ENCODE measurements at regions not wholly inside any gene's neighbourhood (a gene's known extent, or its start where the extent isn't known, plus 50 kb on each side); places are given as distances from the start of the nearest gene placed in this dataset.

DNA sequence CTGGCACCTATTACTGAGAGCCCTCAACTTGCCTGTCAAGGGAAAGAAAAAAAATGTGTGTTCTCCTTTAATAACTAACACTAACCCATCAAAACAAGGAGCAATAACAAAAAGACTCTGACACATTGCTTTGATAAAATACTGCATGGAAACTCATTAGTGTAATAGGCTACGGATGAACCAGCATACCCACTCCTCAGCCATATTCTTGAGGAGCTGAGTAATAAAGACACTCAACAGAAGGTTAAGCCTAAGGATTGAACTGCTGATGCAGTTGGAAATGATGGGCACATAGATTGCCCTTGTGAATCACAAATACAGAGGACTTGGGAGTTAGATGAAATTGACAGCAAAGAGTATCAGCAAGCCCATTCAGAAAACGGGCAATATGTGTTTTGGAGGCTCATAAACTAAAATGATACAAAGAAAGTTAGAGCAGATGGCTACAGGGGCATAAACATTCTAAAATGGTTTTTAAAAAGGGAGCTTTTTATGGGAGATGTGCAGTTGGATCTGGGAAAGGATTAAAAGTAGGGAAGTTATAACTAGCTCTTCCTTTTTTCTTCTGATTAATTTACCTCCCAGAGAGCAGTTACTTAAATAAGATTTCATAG is 447.6 kb upstream of the IL12A start:
- no peak for TF ChIP-seq EZH2phosphoT487 (IDR thresholded peaks at IDR 0.05; ENCODE audit: borderline replicate concordance, low read length)
- TF ChIP-seq, protein P1, sequence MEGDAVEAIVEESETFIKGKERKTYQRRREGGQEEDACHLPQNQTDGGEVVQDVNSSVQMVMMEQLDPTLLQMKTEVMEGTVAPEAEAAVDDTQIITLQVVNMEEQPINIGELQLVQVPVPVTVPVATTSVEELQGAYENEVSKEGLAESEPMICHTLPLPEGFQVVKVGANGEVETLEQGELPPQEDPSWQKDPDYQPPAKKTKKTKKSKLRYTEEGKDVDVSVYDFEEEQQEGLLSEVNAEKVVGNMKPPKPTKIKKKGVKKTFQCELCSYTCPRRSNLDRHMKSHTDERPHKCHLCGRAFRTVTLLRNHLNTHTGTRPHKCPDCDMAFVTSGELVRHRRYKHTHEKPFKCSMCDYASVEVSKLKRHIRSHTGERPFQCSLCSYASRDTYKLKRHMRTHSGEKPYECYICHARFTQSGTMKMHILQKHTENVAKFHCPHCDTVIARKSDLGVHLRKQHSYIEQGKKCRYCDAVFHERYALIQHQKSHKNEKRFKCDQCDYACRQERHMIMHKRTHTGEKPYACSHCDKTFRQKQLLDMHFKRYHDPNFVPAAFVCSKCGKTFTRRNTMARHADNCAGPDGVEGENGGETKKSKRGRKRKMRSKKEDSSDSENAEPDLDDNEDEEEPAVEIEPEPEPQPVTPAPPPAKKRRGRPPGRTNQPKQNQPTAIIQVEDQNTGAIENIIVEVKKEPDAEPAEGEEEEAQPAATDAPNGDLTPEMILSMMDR (IDR thresholded peaks at IDR 0.05; ENCODE audit: low read depth, low read length, poor library complexity, severe bottlenecking), result no peak

All from DOHH2 (cell line).